Endometrium (tissue), 2 donors: ENCODE measurements at regions not wholly inside any gene's neighbourhood (a gene's known extent, or its start where the extent isn't known, plus 50 kb on each side); places are given as distances from the start of the nearest gene placed in this dataset.

ENCODE experiments used
- FAIRE-seq: peaks from 2 replicates; lab custom pipeline; 2012; peaks lifted over from hg19 to GRCh38; lab: Jason Lieb, UNC
- donor health status: control.
- donor health status: control.

DNA sequence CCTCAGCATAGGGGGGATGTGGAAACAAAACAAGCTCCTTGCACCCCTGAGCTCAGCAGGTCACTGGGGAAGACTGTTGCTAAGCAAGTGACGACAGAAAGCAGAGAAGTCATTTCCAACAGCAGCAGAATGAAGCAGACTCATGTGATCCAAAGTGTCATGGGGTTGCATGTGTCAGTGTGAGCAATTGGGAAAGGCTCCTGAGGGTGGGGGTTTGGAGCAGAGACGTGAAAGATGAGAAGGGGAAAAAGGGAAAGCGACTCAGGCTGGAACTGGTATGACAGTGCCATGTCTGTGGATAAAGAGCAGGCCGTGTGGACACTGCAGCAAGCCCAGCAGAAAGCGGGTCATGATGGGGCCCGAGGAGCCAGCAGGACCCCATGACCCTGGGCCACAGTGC is 363.9 kb downstream of the PREX1 start:
- no peak for FAIRE-seq

DNA sequence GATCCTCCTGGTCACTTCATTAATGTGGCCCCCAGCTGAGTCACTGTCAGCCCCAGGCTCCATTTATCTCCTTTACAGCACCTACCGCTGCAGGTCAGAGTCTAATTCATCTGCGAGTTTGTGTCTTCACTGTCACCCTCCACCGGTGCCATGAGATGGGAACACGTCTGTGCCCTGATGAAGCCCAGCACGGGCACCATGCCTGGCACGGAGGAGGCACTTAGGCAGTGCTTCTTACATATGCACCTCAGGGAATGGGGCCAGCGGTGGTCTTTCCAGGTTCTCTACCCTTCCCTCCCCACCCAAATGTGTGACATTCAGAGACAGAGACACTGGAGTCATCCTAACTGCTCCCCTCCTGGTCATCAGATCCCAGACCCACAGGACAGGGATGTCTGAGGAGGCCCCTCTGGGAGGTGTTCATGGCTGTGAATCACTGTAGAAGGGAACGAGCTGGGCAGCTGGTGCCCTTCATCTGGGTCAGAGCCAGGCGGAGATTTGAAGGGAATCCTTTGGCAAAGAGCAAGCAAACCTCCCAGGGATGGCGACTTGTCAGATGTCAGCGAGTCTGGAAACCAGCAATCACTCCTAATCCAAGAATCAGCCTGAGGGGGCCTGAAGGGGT is 364.6 kb downstream of the PREX1 start:
- no peak for FAIRE-seq

DNA sequence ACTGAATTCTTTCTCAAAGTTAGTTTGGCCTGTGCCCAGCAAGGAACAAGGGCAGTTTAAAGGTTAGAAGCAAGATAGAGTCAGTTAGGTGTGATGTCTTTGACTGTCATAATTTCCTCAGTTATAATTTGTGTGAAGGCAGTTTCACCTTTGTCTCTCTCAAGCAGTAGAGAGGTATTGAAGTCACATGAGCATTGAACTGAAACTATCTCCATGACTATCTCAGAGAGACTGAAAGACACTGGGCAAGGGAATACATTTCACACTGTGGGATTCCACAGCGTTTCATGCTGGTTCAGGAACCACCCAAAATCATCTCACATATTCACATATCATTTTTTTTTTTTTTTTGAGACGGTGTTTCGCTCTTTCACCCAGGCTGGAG is 366.1 kb downstream of the PREX1 start:
- no peak for FAIRE-seq

DNA sequence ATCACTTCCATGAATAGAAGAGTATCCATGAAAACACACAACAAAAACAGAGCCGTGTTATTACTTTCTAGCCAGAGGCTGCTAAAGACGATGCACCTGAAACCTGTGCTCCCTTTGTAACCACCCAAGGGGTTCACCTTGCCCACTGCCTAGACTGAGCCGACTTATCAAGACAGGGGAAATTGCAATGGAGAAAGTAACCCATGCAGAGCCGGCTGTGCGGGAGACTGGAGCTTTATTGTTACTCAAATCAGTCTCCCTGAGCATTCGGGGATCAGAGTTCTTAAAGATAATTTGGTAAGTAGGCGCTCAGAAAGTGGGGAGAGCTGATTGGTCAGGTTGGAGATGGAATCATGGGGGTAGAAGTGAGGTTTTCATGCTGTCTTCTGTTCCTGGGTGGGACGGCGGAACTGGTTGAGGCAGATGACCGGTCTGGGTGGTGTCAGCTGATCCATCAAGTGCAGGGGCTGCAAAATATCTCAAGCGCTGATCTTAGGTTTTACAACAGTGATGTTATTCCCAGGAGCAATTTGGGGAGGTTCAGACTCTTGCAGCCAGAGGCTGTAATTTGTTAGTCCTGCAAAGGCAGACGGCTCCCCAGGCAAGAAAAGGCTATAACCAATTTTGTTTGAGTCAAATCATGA is 366.6 kb downstream of the PREX1 start:
- FAIRE-seq = no peak

DNA sequence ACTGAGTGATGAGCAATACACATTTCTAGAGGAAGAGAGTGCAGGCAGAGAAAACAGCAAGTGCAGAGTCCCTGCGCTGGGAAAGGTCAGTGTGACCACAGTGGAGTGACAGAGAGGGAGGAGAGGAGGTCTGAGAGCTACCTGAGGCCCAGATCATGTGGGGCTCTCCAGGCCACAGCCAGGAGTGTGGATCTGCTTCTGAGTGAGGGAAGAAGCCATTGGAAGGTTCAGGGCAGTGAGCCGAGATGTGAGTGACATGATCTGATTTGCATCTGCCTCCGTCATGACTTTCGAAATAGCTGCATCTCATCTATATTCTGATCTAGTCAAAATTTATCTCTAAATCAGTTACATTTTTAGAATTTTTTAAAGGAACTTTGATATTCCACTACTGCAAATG is 367.1 kb downstream of the PREX1 start:
- FAIRE-seq = no peak

DNA sequence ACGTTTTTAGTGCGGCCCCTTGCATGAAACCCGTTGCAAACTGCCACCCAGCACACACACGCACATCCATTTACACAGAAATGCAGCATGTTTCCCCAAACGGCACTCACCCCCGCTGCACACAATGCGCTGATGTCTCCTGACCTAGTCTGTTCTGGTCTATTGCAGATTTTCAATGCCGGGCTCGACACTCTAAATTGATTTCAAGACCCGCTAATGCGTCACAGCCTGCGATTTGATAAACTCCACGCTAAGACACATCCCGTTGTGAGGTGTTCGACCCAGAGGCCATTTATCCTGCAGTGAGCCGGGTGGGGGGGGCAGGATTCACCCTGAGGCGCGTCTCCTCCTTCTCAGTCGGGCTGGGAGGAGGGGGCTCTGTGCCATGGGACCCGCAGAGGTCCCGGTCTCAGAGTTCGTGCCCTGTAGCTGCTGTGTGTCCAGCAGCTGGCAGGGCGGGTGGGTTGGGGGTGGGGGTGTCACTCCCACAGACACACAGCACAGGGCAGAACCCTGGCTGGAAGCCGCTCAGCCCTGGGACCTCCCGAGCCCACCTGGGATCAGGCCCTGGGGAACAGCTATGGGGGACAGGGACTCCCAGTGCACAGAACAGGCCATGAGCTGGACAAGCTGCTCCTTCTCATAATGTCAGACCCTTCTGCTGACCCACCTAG is 367.9 kb downstream of the PREX1 start:
- FAIRE-seq = no peak

DNA sequence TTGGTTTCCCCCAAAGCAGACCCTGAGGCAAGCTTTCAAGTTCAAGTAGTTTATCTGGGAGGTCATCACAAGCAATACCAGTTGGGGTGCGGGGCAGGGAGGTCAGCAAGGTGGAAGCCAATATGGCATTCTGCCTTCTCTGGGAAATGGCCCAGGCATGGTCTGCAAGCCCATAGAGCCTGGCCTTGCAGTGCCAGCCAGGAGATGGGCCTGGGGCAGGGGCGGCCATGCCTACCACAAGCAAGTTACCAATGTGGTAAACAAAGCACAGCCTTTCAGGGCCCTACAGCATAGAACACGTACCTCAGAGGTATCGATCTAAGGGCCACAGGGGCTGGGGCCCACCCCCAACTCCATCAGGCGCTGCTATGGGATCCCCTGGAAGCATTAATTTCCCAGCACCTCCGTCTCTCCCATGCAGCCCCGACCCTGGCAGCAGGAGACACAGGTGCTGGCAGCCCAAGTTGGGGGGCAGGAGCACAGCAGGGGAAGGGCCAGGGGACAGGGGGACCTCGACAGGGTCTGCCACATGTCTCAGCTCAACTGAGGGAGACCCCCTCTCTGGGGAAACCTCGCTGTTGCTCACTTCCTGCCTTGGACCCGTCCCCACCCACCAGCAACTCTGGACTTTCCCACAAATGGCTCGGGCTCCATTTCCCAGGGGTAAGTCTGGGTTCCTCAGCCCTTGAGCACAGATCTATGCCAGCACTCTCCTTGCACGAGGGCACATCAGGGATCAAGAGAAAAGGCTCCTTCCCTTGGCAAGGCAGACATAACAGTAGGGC is 369.0 kb downstream of the PREX1 start:
- no peak for FAIRE-seq

DNA sequence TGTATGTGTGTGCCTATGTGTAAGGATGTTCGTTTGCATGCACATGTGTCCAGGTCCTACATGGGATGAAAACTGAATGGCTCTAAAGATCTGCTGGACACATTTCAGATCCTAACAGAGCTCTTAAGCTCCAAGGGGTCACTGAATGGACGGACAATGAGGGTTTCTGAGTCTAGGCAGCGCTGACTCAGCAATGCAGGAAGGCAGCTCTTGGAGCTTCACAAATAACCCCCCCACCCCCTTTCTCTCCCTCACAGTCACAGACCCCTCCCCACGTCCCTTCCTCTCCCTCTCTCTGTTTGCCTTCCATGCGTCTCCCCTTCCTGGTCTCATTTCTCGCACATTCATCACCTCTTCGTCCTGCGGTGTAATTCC is 369.8 kb downstream of the PREX1 start:
- no peak for FAIRE-seq

DNA sequence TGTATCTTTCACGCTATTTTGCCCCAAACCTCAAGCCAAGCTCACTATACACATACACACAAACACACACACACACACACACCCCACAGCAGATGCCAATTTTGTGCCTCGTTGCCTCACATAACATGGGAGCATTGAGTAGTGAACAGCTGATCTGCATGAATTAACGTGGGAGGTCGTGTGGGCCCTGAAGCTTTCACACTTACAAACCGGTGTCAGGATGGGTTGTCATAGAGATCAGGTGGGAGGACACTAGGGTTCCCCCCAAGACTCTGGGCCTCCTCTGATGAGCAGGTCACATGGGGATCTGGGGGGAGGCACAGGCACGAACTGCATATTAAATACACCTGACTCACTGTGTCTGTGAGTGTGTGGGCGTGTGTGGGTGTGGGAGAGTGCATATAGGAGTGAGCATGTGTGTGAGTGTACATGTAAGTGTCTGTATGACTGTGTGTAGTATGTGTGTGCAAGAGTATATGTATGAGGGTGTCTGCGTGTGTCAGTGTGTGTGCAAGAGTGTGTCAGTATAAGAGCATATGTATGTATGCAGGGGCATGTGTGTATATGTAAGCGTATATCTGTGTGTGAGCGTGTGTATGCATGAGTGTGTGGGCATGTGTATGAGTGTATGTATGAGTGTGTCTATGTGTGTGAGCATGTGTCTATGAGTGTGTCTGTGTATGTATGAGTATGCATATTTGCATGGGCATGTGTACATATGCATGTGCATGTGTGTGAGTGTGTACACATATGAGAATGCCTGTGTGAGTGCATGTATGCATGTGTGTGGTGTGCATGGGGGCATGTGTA is 370.4 kb downstream of the PREX1 start:
- FAIRE-seq = no peak

DNA sequence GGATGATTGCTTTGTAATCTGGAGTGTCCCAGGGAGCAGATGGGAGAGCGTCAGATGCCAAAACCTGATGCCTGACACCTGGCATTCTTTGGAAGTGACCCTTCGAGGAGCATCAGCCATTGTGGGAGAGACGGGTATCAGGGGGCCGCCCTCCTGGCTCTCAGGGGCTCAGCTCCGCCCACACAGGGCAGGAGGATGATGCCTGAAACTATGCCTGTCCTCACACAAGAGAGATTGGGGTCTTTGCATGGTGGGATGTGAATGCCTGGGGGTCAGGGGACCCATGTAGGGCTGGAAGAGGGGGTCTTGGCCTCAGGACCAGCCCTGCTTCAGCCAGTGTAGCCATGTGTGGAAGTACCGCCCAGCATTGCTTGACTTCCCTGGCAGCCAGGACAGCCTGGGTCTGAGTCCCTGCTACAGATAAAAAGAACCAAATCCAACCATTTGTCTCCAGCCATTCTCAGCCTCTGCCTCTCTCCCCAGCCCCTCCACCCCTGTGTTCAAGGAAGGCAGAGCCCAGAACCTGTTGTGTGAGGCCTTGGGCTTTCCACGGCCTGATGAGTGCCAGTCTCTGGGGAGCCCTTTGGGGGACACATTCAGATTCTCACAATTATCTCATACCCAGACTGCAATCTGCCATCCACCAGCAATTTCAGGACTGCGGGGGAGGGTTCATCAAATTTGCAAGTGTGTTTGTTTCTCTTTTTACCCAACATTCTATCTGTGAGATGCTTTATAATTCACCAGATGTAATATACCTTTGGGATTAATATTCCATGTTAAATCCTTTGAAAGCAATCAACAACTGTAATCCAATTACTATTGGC is 371.2 kb downstream of the PREX1 start:
- no peak for FAIRE-seq

DNA sequence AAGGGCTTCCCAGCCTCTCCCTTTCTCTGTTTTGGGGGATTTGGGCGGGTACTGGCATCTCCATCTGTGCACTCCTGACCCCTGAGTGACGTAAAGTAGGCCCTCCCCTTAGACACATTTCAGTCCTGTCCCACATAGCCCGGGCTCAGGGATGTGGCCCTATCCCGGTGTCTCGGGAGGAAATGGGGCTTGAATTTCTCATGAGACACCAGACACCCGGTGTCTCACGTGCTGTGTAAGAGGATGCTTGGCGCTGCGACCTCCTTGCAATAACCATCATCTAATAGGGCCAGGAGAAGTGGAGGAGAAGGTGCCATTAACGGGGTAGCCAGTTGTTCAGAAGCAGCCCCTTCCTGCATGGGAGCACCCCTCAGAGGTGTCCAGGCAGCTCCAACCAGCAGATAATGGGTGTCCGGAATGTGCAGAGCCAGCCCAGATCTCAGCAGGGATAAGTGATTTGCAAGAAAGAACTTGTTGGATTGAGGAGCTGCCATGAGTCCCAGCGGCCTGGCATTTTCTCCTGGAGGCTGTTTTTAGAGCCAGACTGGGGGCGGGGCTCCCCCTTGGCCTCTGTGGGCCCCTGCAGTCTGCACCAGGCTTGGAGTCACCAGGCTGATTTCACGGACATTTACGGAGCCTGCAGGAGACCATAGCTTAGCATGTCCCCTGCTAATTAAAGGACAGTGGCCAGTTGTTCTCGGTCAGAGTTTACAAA is 372.0 kb downstream of the PREX1 start:
- no peak for FAIRE-seq

DNA sequence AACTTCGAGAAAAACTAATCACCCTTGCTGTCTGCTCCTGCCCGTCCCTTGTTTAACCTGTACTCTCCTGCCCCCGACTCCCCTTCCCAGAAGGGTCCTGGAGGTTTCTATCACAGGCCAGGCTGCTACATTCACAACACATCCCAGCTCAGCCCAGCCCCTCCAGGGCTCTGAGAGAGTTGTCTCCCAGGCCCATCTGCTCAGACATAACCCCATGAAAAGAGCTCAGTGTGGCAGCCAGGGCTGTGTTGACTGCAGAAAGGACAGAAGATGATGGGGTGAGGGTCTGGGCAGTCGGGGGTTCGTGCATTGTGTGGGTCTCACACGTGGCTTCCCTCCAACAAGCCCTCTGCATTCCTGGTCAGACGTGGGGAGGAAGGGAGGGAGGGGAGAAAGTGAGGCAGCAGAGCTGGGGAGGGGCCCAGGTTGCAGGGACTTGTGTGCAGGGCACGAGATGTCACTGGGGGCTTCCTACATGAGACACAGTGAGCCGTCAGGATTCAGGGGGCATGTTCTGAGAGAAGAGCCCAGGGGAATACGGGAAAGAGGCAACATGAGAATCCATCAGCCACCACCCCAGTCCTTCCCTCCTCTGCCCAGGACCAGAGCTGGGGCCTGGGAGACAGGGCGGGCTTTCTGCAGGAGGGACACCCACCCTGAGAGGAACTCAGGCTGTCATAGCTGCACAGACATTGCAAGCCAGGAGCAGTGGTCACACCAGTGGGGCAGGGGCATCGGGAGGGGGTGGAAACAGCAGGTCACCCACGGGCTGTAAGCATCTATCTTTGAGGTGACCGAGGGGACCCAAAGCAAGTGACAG is 372.9 kb downstream of the PREX1 start:
- no peak for FAIRE-seq

DNA sequence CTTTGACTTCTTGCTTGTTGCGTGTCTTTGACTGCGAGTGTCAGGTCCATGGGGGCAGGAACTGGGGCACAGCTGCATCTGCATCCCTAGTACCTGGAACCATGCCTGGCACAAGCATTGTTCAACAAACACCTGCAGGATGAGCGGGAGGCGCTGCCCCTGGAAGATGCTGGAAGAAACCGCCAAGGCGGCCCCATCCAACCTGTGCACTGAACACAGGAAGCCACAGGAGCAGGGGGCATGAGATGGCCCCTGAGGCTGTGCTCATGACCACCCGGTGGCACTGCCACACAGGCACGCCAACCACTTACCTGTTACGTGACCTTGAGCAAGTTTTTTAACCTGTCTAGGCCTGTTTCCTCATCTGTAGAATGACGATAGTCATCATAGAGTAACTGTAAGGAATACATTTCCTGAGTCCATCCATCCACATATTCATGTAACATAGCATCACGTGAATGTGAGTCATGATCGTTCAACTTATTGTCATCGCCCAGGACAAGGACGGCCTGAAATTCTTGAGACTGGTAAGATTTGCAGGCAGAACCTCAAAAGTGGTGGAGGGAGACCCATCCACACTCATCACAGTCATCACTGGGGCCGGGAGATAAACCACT is 374.2 kb downstream of the PREX1 start:
- FAIRE-seq = no peak

DNA sequence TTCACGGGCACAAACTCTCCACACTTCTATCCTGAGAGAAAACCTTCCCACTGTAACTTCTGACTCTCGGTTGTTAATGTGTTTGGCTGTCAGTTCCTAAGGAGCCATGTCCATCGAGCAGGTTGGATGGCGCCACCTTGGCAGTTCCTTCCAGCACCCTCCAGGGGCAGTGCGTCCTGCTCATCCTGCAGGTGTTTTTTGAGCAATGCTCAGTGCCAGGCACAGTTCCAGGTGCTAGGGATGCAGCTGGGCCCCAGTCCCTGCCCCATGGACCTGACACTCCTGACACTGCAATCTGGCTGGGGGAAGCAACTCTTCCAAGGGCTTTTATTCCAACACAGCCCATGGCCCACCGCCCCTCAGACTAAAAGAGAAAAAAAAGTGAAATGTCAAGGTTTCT is 376.4 kb downstream of the PREX1 start:
- FAIRE-seq = no peak

DNA sequence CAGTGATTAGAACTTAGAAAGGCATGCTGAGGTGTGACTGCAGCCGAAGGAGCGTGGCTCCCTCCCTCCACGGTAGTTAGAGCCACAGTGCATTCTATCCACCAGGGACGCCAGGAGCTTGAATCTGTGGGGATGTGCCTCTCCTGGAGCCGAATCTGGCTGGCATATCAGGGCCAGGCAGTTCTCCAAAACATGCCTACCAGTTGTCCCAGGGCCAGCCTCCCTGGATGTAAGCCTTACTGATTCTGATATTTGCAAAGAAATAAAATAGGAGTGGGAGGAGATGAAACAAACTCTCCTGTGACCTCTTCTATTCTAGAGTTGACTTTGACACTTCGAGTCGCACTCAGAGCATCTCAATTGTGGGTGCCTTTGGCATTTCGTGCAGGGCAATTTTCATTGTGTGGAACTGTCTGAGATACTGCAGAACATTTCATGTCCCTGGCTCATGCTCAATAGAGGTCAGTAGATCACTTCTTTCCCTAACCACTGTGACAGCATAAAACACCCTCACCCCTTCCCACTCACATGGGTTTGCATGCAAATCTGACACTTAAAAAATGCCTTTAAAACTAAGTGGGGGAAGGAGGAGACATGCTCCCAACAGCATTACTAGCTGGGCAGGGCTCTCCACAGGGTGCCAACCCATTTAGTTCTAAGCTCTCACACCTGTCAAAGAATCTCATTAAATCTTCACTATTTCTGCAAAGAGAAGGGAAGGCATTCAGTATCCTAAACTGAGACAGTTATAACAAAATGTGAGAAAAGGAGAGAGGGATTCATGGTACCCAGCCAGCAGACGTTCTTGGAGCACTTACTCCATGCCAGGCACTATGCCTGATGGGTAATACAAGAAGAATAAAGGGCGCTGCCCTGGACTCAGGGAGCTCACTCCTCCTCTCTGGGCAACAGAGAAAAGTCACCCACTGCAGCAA is 378.9 kb downstream of the PREX1 start:
- no peak for FAIRE-seq

DNA sequence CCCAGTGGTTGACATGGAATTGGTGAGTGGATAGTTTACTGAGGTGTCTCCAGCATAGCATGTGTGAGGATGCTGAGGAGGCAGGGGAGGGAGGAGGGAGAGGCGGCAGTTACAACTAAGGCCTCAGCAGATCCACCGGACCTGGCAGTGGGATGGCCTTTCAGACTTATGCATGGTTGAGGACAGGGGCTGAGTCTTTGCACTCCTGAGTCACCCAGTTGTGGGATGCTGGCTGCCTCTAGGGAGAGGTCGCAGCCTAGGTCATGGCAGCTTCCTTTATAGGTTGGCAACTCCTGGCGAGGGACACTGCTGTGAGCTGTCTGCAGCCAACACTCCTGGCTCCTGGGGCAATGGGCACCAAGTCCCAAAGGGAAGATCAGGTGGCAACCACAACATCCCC is 380.3 kb downstream of the PREX1 start:
- no peak for FAIRE-seq

DNA sequence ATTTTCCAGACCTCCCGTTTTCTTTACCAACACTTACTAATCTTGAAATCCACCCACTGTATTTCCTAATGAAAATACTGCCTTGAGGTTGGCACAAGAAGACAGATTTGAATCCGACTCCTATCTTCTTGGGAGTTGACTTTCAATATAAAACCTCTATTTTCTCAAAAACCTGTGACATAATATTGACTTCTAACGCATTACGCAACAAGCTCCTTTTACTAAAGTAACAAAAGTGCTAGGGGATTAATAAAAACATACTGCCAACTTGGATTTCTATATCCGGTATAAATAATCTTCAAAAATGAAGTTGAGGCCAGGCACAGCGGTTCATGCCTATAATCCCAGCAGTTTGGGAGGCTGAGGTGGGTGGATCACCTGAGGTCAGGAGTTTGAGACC is 382.0 kb downstream of the PREX1 start:
- no peak for FAIRE-seq

DNA sequence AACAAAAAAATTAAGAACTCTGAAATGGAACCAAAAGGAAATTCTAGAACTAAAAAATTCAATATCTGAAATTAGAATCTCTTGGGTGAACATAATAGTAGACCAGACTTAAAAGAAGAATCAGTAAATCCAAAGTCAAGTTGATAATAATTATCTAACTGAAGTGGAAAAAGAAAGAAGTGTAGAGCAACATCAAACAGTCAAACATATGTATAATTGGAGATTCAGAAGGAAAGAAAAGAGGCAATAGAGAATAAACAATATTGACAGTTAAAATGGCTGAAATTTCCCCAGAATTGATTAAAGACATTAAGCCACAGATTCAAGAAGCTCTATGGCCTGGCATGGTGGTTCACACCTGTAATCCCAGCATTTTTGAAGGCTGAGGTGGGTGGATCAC is 383.6 kb downstream of the PREX1 start:
- no peak for FAIRE-seq
